Adrenal gland (tissue), 5 donors: ENCODE measurements at regions not wholly inside any gene's neighbourhood (a gene's known extent, or its start where the extent isn't known, plus 50 kb on each side); places are given as distances from the start of the nearest gene placed in this dataset.
A peak's percentile ranks its signal among the peaks of the same experiment; 100 is the strongest.

Source experiments
- CTCF ChIP-seq, 6 experiments: fragments of 450-650 bp in 4 of 6; fragments of 200-600 bp in 2 of 6; sonication (generic) in 1 of 6; IDR thresholded peaks; 1 replicate in 5 of 6; 2 replicates in 1 of 6; pipeline versions ENCODE4 v1.5.1 to v1.8.0; 2016 to 2021; ENCODE audit warnings: antibody characterized with exemption in 6 of 6, mild to moderate bottlenecking in 2 of 6, moderate library complexity in 1 of 6
- POLR2A ChIP-seq, 2 donors: fragments of 450-650 bp; IDR thresholded peaks; one replicate each; pipeline ENCODE4 v1.6.1; 2017; ENCODE audit warnings: antibody characterized with exemption in 2 of 2, mild to moderate bottlenecking in 2 of 2, moderate library complexity in 1 of 2
- donor health status: DM: no; HTN: no; CAD: no.

DNA sequence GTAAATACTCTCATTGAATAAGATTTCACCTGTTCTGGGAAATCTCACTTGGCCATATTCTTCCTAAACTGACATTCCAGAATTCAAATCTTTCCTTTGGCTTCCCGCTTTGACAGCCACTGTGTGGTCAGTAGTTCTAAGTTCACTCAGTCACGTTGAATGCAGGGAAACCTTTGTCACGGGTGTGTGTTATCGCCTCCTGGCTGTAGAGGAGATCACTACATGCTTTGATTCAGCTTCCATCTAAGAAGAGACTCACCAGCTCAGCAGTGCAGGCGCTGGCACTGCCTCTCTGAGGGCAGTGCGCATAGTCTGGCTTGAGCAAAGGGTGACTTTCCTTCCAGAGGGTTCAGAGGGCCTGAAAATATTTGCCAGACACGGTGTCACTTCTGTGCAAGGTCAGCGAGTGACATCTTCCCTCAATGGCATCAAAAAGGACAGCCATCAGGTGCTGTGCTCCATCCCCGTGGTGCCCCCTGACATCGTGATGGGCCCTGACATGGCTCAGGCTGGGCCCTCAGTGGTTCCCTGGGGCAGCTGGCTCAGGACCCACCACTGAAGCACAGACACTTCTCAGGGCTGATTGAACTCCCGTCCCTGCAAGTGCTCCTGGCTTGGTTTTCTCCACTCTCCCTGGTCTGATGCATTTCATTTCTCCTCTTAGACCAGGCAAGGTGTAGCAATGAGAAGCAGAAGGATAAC is 635.4 kb upstream of the ARGLU1 start:
- TF ChIP-seq CTCF (IDR thresholded peaks at IDR 0.05) = peak in 2 of 6 experiments; percentile 22 to 31
- TF ChIP-seq POLR2A (IDR thresholded peaks at IDR 0.05) = no peak
